ENCODE measurements at regions not wholly inside any gene's neighbourhood (a gene's known extent, or its start where the extent isn't known, plus 50 kb on each side); places are given as distances from the start of the nearest gene placed in this dataset.
A peak's percentile ranks its signal among the peaks of the same experiment; 100 is the strongest.

DNA sequence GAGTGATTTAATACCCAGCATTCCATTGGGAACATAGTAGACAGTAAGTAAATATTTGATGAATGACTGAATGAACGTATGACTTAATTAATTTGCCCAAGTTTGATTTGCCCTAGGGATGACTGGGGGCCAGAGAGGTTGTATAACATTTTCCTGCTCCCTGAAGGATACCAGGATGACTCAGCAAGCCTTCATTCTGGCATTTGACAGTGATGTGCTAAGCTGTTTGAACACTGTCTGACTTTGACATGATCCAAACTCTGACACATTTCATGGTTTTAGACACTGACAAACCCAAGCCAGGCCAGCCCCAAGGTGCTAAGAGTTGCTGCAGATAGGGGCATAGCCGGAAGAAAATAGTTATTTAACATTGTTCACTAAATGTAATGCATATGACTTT, 53.4 kb upstream of the KLF12 start:
- CTCF ChIA-PET: no interaction called here
- POLR2A ChIA-PET (ENCODE audit: low non-redundant PET): no interaction called here
- DNase-seq (ENCODE audit: low spot score): peak; percentile 36
- TF ChIP-seq, protein P1, sequence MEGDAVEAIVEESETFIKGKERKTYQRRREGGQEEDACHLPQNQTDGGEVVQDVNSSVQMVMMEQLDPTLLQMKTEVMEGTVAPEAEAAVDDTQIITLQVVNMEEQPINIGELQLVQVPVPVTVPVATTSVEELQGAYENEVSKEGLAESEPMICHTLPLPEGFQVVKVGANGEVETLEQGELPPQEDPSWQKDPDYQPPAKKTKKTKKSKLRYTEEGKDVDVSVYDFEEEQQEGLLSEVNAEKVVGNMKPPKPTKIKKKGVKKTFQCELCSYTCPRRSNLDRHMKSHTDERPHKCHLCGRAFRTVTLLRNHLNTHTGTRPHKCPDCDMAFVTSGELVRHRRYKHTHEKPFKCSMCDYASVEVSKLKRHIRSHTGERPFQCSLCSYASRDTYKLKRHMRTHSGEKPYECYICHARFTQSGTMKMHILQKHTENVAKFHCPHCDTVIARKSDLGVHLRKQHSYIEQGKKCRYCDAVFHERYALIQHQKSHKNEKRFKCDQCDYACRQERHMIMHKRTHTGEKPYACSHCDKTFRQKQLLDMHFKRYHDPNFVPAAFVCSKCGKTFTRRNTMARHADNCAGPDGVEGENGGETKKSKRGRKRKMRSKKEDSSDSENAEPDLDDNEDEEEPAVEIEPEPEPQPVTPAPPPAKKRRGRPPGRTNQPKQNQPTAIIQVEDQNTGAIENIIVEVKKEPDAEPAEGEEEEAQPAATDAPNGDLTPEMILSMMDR (conservative IDR thresholded peaks at IDR 0.05; ENCODE audit: low read depth): no peak
- no peak overlapping the region for H3K27ac ChIP-seq

DNA sequence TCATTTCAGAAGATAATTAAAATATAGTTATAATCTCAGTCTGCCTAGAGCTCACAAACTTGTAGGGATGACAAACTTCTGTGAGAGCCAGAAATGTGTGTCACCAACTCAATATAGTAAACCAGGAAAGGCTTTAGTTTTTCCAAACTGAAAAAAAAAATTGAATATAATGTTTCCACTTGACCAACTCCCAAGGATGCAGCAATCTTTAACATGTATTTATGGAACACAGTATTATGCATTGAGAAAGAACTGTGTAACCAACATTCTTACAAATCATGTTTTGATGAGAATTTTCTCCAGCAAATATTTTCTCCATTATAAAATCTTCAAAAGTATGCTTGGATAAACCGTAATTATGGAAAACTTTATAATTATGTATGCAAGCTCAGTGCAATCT, 50.1 kb upstream of the KLF12 start:
- H3K27ac ChIP-seq: no peak overlapping the region
- ChIA-PET POLR2A (ENCODE audit: low non-redundant PET) (no interaction called here), CTCF (interaction anchor here (0.6 to 0.7 kb wide), 3 partner anchors 24 to 363 kb away, joined by 3 to 8 read pairs (median 3); no protein-coding TSS in a partner anchor)
- no peak for DNase-seq (ENCODE audit: low spot score)
- TF ChIP-seq, protein P1 (conservative IDR thresholded peaks at IDR 0.05; ENCODE audit: low read depth): no peak
